Activated B cell treated with CpG ODN at 0.5 μM for 24 hours (primary cell): ENCODE measurements at regions not wholly inside any gene's neighbourhood (a gene's known extent, or its start where the extent isn't known, plus 50 kb on each side); places are given as distances from the start of the nearest gene placed in this dataset.

Experiments used
- ATAC-seq: fragments of 200-7000 bp; cut with Tn5 transposase; one replicate; pipeline ENCODE4 v1.10.0; 2021; ENCODE audit warnings: low read depth, mild to moderate bottlenecking, moderate library complexity
- CTCF ChIA-PET: fragments of 350-600 bp; sonication (Branson Sonifier 250); formaldehyde crosslinking; loops from one replicate; lab custom pipeline; 2021; ENCODE audit warnings: antibody characterized with exemption; lab: Charles Lee
- POLR2A ChIA-PET: fragments of 350-600 bp; sonication (Branson Sonifier 250); formaldehyde crosslinking; loops from one replicate; lab custom pipeline; 2021; ENCODE audit warnings: antibody characterized with exemption; lab: Charles Lee
- DNase-seq: peaks from one replicate; pipeline ENCODE4 v3.0.0; 2022
- H3K27ac Mint-ChIP-seq: one replicate; pipeline ENCODE4 v1.8.0; 2020; ENCODE audit warnings: mixed read lengths
- H3K27me3 Mint-ChIP-seq: one replicate; pipeline ENCODE4 v1.8.0; 2021; ENCODE audit warnings: mixed read lengths
- H3K36me3 Mint-ChIP-seq: one replicate; pipeline ENCODE4 v1.8.0; 2021; ENCODE audit warnings: low read depth, mixed read lengths
- H3K4me1 Mint-ChIP-seq: one replicate; pipeline ENCODE4 v1.8.0; 2021; ENCODE audit warnings: mixed read lengths
- H3K4me3 Mint-ChIP-seq: one replicate; pipeline ENCODE4 v1.8.0; 2020; ENCODE audit warnings: mild to moderate bottlenecking, mixed read lengths
- H3K9me3 Mint-ChIP-seq: one replicate; pipeline ENCODE4 v1.8.0; 2020; ENCODE audit warnings: mixed read lengths
- intact Hi-C: fragments of 100-400 bp; cut with micrococcal nuclease; formaldehyde crosslinking; loops from one replicate; pipeline ENCODE4 v1.15.1; 2024
- TF ChIP-seq, protein P1 (sequence below): fragments of 200-600 bp; IDR thresholded peaks from one replicate; pipeline ENCODE4 v1.8.0; 2022; ENCODE audit warnings: antibody characterized with exemption, mild to moderate bottlenecking

DNA sequence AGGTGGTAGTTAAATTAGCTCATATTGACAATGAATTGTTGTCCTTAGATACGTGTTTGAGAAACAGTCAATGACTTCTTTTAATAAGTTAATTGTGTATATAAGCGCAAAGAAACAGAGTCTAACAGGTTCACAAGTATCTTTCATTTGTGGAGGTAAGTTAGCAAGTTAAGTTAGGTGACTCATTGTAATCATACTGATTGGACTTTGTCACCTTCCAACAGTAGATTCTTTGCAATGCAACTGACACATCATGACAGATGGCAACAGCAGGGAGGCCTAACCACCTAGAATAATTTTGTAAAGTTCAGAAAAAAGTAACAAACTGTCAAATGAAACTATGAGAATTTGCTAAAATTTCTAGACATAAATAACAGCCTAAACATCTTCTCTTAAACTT lies 207.6 kb upstream of the PITX2 start:
- POLR2A ChIA-PET = no interaction called here
- ATAC-seq (no peak), DNase-seq (no peak)
- Mint-ChIP-seq H3K4me3 (no peak overlapping the region), H3K36me3 (no peaks in the 10 kb centered on the region), H3K9me3 (no peaks in the 10 kb centered on the region), H3K27ac (no peak overlapping the region), H3K27me3 (no peaks in the 10 kb centered on the region), H3K4me1 (no peaks in the 10 kb centered on the region)
- CTCF ChIA-PET = no interaction called here
- intact Hi-C loops = no loop called here
- TF ChIP-seq, protein P1, sequence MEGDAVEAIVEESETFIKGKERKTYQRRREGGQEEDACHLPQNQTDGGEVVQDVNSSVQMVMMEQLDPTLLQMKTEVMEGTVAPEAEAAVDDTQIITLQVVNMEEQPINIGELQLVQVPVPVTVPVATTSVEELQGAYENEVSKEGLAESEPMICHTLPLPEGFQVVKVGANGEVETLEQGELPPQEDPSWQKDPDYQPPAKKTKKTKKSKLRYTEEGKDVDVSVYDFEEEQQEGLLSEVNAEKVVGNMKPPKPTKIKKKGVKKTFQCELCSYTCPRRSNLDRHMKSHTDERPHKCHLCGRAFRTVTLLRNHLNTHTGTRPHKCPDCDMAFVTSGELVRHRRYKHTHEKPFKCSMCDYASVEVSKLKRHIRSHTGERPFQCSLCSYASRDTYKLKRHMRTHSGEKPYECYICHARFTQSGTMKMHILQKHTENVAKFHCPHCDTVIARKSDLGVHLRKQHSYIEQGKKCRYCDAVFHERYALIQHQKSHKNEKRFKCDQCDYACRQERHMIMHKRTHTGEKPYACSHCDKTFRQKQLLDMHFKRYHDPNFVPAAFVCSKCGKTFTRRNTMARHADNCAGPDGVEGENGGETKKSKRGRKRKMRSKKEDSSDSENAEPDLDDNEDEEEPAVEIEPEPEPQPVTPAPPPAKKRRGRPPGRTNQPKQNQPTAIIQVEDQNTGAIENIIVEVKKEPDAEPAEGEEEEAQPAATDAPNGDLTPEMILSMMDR = no peak

DNA sequence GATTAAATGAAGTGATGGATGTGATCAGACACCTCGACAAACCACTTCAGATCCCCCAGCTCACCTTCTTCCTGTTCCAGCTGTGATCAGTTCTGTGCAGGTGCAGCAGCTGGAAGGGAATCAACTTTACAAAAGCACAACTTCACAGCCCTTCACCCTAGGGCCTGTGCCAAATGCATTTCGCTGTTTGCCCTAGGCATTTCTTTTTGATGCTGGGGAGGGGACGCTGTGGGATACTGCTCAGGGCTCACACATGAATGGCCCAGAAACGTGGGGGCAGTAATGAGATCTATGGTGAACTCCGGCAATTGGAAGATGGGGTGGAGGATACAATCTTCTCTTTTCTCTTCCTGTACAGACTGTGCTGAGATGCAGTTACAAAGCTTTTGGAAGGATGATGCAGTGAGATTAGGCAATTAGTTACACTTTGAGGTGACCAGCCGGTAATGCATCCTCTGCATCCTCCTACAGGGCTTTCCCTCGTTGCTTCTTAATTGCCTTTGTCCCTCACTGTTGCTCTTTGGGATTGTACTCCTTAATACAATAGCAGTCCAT lies 215.1 kb upstream of the PITX2 start:
- Mint-ChIP-seq H3K9me3 (no peaks in the 10 kb centered on the region), H3K27me3 (no peaks in the 10 kb centered on the region), H3K27ac (no peak overlapping the region), H3K36me3 (no peaks in the 10 kb centered on the region), H3K4me1 (no peaks in the 10 kb centered on the region), H3K4me3 (no peak overlapping the region)
- DNase-seq (no peak), ATAC-seq (no peak)
- TF ChIP-seq, protein P1 = no peak
- intact Hi-C loops = no loop called here
- CTCF ChIA-PET = no interaction called here
- POLR2A ChIA-PET = no interaction called here

DNA sequence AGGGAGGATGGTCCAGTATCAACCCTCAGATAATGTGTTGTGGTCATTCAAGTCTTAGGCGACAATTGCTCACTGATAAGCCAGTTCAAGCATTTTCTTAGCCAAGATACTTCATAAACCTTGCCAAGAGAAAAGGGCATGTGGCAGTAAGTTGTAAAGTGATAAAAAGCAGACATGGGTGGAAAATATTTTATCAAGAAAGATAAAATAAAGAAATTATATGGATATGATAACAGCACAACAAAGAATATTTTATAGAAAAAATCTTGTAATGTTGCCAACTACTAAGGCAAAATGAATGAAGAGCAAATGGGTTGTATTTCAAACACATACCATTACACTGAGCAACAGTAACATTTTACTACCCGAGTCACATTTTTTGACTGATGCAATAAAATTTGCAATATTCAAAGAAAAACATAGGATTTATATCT lies 217.4 kb upstream of the PITX2 start:
- DNase-seq (no peak), ATAC-seq (no peak)
- Mint-ChIP-seq H3K27ac (no peak overlapping the region), H3K4me3 (no peak overlapping the region), H3K27me3 (no peaks in the 10 kb centered on the region), H3K9me3 (no peaks in the 10 kb centered on the region), H3K4me1 (no peaks in the 10 kb centered on the region), H3K36me3 (no peaks in the 10 kb centered on the region)
- ChIA-PET CTCF (no interaction called here), POLR2A (no interaction called here)
- intact Hi-C loops = no loop called here
- TF ChIP-seq, protein P1 = no peak

- DNase-seq (no peak), ATAC-seq (no peak)
- CTCF ChIA-PET = no interaction called here
- Mint-ChIP-seq H3K36me3 (no peaks in the 10 kb centered on the region), H3K4me1 (no peaks in the 10 kb centered on the region), H3K27me3 (no peaks in the 10 kb centered on the region), H3K9me3 (no peaks in the 10 kb centered on the region), H3K4me3 (no peak overlapping the region), H3K27ac (no peak overlapping the region)
- TF ChIP-seq, protein P1 = no peak
- intact Hi-C loops = no loop called here
- POLR2A ChIA-PET = no interaction called here
Measured at GRCh38 chr4:110848787-110849186, 225.9 kb upstream of the PITX2 start.

- intact Hi-C loops = no loop called here
- DNase-seq = no peak
- peaks cover 2% of the 10 kb centered on the region for H3K9me3 Mint-ChIP-seq
- ATAC-seq = no peak
- H3K4me3 Mint-ChIP-seq = no peak overlapping the region
- ChIA-PET CTCF (no interaction called here), POLR2A (no interaction called here)
- H3K4me1 Mint-ChIP-seq = no peaks in the 10 kb centered on the region
- H3K36me3 Mint-ChIP-seq = no peaks in the 10 kb centered on the region
- H3K27ac Mint-ChIP-seq = no peak overlapping the region
- H3K27me3 Mint-ChIP-seq = no peaks in the 10 kb centered on the region
- TF ChIP-seq, protein P1 = no peak
Measured at GRCh38 chr4:110849461-110849860, 226.6 kb upstream of the PITX2 start.
